GM19328 (cell line): ENCODE measurements at regions not wholly inside any gene's neighbourhood (a gene's known extent, or its start where the extent isn't known, plus 50 kb on each side); places are given as distances from the start of the nearest gene placed in this dataset.

Source experiments
- ATAC-seq: cut with Tn5 transposase; IDR thresholded peaks from one replicate; pipeline ENCODE4 v1.9.1; 2021; ENCODE audit warnings: mild to moderate bottlenecking, moderate library complexity; ENCODE audit not compliant: unreplicated experiment

DNA sequence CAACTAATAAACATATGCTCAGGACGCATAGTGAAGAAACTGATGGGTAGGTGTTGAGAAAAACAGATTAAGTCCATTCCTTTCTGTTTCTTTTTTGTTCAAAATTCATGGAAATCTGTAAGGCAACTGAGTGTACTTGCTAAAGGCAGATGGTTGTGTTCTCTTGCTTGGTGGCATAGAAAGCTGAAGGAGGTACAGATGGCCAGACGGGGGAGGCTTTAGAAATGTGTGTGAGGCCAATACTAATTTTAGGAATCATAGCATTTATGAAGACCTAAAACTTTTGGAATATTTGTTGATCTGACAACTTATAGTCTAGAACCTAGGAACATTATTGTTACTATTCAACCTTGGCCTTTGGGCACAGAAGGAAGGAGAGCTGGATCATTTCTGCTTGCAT lies 56.8 kb upstream of the EMCN start:
- ATAC-seq: no peak

DNA sequence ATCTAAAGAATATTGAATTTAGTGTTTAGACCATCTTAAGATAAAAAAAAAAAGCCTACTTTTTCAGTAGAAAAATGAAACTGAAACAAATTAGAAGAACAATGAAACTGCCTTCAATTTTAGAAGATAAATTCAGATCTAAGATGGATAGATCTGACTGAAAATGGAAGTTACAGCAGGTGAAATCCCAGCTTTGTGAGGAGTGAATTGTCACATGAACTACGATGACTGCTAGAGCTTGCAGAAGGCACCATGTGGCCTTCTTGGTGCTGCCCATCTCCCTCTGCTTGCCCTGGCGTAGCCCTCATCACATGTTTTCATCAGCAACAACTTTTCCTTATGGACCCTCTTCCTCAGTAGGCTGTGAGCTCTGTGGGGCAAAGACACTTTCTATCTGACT lies 51.4 kb upstream of the EMCN start:
- ATAC-seq: no peak
